Hematopoietic multipotent progenitor cell treated with erythropoietin and hydrocortisone succinate and interleukin-3 and kit ligand, for 15 days (in vitro differentiated cells): ENCODE measurements at regions not wholly inside any gene's neighbourhood (a gene's known extent, or its start where the extent isn't known, plus 50 kb on each side); places are given as distances from the start of the nearest gene placed in this dataset.
"Not testable (repeated sequence)": the region's sequence is repeated elsewhere in the genome, so short reads cannot be mapped to it uniquely, and the experiment has no call there.

Experiments
- DNase-seq: peaks from one replicate; pipeline ENCODE4 v3.0.0-alpha.2; 2015; ENCODE audit warnings: low spot score

GRCh38 chr1:228669242-228669585 is 66.1 kb upstream of the RHOU start:
- DNase-seq = no peak

- not testable (repeated sequence) for DNase-seq
Observed at GRCh38 chr1:228681076-228681565, 54.2 kb upstream of the RHOU start.

GRCh38 chr1:228683428-228683827 is 51.9 kb upstream of the RHOU start:
- DNase-seq = no peak

GRCh38 chr1:228684607-228685006 is 50.7 kb upstream of the RHOU start:
- no peak for DNase-seq

GRCh38 chr1:228685081-228685660 is 50.1 kb upstream of the RHOU start:
- DNase-seq = no peak
